HepG2 (cell line): ENCODE measurements at regions not wholly inside any gene's neighbourhood (a gene's known extent, or its start where the extent isn't known, plus 50 kb on each side); places are given as distances from the start of the nearest gene placed in this dataset.

ENCODE experiments used
- CREB1 ChIP-seq, 2 experiments: fragments of 450-650 bp in 1 of 2; IDR thresholded peaks; 2 replicates each; pipeline ENCODE4 v1.6.1; 2016 to 2017; ENCODE audit warnings: control low read depth in 1 of 2, mild to moderate bottlenecking in 1 of 2, missing compliant biosample characterization in 1 of 2, missing genetic modification characterization in 1 of 2
- GABPB1 ChIP-seq: IDR thresholded peaks from 2 replicates; pipeline ENCODE4 v1.6.1; 2016; ENCODE audit warnings: mild to moderate bottlenecking, missing genetic modification reagents, moderate library complexity, missing compliant biosample characterization
- KAT7 ChIP-seq: IDR thresholded peaks from 2 replicates; pipeline ENCODE4 v1.6.1; 2018; ENCODE audit warnings: borderline replicate concordance, missing compliant biosample characterization
- KDM1A ChIP-seq: IDR thresholded peaks from 2 replicates; pipeline ENCODE4 v1.6.1; 2016; ENCODE audit warnings: missing compliant biosample characterization
- POLR2AphosphoS5 ChIP-seq: IDR thresholded peaks from 2 replicates; pipeline ENCODE4 v1.6.1; 2012; ENCODE audit warnings: low read depth, low read length
- RFX5 ChIP-seq: IDR thresholded peaks from 2 replicates; pipeline ENCODE4 v1.6.1; 2011; ENCODE audit warnings: low read depth, low read length, improper control_type of control experiment
- ZNF160 ChIP-seq: sonication (generic); formaldehyde crosslinking; IDR thresholded peaks from 2 replicates; pipeline ENCODE4 v1.8.0; 2022; ENCODE audit warnings: mild to moderate bottlenecking, inconsistent platforms, missing genetic modification reagents
- ZNF766 ChIP-seq: sonication (generic); formaldehyde crosslinking; IDR thresholded peaks from 2 replicates; pipeline ENCODE4 v1.5.0; 2020; ENCODE audit warnings: missing genetic modification reagents, borderline replicate concordance
- TF ChIP-seq, protein P1 (sequence below): sonication (generic); formaldehyde crosslinking; conservative IDR thresholded peaks from 2 replicates; pipeline ENCODE4 v1.8.0; 2022; ENCODE audit warnings: mild to moderate bottlenecking, moderate library complexity, missing genetic modification reagents
- TF ChIP-seq, protein P2 (sequence below): sonication (generic); formaldehyde crosslinking; IDR thresholded peaks from 2 replicates; pipeline ENCODE4 v1.5.0; 2020; ENCODE audit warnings: mild to moderate bottlenecking, missing genetic modification reagents
- TF ChIP-seq, protein P3 (sequence below): sonication (generic); formaldehyde crosslinking; IDR thresholded peaks from 2 replicates; pipeline ENCODE4 v1.4.0; 2020; ENCODE audit warnings: missing genetic modification reagents
- TF ChIP-seq, protein P4 (sequence below): sonication (generic); formaldehyde crosslinking; IDR thresholded peaks from 2 replicates; pipeline ENCODE4 v1.4.0; 2020; ENCODE audit warnings: mild to moderate bottlenecking, missing genetic modification reagents, borderline replicate concordance
- TF ChIP-seq, protein P5 (sequence below): sonication (generic); formaldehyde crosslinking; IDR thresholded peaks from 2 replicates; pipeline ENCODE4 v1.5.0; 2020; ENCODE audit warnings: mild to moderate bottlenecking, missing genetic modification reagents, moderate library complexity
- TF ChIP-seq, protein P6 (sequence below), 2 experiments: IDR thresholded peaks; 2 replicates each; pipeline ENCODE4 v1.6.1; 2011 to 2012; ENCODE audit warnings: low read length in 2 of 2, borderline replicate concordance in 1 of 2, low read depth in 1 of 2, mild to moderate bottlenecking in 1 of 2, moderate library complexity in 1 of 2

DNA sequence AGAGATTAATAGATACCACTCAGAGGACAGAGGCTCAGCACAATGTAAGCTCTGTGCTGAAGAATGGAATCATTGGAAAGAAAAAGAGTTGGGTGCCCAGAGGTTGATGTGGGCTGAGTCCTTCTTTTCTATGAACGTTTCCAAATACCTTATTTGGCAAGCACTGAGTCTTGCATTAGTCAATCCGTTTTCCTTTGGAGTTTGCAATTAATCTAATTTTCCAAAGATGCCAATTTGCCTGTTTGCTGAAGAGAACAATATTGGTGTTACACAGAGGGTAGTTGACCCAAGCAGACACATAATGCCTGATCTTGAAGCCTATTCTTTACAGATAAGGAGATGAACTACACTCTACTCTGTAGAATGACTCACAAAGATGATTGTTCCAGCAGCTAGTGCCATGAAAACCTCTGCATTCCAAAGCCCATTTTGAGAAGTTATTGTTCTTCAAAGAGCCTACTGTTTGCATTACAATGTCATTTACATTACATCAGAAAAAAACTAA lies 55.4 kb upstream of the MET start:
- TF ChIP-seq, protein P1, sequence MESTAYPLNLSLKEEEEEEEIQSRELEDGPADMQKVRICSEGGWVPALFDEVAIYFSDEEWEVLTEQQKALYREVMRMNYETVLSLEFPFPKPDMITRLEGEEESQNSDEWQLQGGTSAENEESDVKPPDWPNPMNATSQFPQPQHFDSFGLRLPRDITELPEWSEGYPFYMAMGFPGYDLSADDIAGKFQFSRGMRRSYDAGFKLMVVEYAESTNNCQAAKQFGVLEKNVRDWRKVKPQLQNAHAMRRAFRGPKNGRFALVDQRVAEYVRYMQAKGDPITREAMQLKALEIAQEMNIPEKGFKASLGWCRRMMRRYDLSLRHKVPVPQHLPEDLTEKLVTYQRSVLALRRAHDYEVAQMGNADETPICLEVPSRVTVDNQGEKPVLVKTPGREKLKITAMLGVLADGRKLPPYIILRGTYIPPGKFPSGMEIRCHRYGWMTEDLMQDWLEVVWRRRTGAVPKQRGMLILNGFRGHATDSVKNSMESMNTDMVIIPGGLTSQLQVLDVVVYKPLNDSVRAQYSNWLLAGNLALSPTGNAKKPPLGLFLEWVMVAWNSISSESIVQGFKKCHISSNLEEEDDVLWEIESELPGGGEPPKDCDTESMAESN (CRISPR knock-in tag) = no peak
- TF ChIP-seq KDM1A (CRISPR knock-in tag) (no peak), POLR2AphosphoS5 (no peak), KAT7 (CRISPR knock-in tag) (no peak), ZNF160 (CRISPR knock-in tag) (no peak), CREB1 (IDR thresholded peaks at IDR 0.05) (no peak), CREB1 (CRISPR knock-in tag; IDR thresholded peaks at IDR 0.05) (no peak), RFX5 (no peak), ZNF766 (CRISPR knock-in tag) (no peak), GABPB1 (CRISPR knock-in tag) (no peak)
- TF ChIP-seq, protein P2, sequence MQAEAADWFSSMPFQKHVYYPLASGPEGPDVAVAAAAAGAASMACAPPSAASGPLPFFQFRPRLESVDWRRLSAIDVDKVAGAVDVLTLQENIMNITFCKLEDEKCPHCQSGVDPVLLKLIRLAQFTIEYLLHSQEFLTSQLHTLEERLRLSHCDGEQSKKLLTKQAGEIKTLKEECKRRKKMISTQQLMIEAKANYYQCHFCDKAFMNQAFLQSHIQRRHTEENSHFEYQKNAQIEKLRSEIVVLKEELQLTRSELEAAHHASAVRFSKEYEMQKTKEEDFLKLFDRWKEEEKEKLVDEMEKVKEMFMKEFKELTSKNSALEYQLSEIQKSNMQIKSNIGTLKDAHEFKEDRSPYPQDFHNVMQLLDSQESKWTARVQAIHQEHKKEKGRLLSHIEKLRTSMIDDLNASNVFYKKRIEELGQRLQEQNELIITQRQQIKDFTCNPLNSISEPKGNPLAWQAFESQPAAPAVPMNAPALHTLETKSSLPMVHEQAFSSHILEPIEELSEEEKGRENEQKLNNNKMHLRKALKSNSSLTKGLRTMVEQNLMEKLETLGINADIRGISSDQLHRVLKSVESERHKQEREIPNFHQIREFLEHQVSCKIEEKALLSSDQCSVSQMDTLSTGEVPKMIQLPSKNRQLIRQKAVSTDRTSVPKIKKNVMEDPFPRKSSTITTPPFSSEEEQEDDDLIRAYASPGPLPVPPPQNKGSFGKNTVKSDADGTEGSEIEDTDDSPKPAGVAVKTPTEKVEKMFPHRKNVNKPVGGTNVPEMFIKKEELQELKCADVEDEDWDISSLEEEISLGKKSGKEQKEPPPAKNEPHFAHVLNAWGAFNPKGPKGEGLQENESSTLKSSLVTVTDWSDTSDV = no peak
- TF ChIP-seq, protein P3, sequence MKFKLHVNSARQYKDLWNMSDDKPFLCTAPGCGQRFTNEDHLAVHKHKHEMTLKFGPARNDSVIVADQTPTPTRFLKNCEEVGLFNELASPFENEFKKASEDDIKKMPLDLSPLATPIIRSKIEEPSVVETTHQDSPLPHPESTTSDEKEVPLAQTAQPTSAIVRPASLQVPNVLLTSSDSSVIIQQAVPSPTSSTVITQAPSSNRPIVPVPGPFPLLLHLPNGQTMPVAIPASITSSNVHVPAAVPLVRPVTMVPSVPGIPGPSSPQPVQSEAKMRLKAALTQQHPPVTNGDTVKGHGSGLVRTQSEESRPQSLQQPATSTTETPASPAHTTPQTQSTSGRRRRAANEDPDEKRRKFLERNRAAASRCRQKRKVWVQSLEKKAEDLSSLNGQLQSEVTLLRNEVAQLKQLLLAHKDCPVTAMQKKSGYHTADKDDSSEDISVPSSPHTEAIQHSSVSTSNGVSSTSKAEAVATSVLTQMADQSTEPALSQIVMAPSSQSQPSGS (CRISPR knock-in tag) = no peak
- TF ChIP-seq, protein P4, sequence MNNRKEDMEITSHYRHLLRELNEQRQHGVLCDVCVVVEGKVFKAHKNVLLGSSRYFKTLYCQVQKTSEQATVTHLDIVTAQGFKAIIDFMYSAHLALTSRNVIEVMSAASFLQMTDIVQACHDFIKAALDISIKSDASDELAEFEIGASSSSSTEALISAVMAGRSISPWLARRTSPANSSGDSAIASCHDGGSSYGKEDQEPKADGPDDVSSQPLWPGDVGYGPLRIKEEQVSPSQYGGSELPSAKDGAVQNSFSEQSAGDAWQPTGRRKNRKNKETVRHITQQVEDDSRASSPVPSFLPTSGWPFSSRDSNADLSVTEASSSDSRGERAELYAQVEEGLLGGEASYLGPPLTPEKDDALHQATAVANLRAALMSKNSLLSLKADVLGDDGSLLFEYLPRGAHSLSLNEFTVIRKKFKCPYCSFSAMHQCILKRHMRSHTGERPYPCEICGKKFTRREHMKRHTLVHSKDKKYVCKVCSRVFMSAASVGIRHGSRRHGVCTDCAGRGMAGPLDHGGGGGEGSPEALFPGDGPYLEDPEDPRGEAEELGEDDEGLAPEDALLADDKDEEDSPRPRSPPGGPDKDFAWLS (CRISPR knock-in tag) = no peak
- TF ChIP-seq, protein P5, sequence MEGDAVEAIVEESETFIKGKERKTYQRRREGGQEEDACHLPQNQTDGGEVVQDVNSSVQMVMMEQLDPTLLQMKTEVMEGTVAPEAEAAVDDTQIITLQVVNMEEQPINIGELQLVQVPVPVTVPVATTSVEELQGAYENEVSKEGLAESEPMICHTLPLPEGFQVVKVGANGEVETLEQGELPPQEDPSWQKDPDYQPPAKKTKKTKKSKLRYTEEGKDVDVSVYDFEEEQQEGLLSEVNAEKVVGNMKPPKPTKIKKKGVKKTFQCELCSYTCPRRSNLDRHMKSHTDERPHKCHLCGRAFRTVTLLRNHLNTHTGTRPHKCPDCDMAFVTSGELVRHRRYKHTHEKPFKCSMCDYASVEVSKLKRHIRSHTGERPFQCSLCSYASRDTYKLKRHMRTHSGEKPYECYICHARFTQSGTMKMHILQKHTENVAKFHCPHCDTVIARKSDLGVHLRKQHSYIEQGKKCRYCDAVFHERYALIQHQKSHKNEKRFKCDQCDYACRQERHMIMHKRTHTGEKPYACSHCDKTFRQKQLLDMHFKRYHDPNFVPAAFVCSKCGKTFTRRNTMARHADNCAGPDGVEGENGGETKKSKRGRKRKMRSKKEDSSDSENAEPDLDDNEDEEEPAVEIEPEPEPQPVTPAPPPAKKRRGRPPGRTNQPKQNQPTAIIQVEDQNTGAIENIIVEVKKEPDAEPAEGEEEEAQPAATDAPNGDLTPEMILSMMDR = no peak
- TF ChIP-seq, protein P6, sequence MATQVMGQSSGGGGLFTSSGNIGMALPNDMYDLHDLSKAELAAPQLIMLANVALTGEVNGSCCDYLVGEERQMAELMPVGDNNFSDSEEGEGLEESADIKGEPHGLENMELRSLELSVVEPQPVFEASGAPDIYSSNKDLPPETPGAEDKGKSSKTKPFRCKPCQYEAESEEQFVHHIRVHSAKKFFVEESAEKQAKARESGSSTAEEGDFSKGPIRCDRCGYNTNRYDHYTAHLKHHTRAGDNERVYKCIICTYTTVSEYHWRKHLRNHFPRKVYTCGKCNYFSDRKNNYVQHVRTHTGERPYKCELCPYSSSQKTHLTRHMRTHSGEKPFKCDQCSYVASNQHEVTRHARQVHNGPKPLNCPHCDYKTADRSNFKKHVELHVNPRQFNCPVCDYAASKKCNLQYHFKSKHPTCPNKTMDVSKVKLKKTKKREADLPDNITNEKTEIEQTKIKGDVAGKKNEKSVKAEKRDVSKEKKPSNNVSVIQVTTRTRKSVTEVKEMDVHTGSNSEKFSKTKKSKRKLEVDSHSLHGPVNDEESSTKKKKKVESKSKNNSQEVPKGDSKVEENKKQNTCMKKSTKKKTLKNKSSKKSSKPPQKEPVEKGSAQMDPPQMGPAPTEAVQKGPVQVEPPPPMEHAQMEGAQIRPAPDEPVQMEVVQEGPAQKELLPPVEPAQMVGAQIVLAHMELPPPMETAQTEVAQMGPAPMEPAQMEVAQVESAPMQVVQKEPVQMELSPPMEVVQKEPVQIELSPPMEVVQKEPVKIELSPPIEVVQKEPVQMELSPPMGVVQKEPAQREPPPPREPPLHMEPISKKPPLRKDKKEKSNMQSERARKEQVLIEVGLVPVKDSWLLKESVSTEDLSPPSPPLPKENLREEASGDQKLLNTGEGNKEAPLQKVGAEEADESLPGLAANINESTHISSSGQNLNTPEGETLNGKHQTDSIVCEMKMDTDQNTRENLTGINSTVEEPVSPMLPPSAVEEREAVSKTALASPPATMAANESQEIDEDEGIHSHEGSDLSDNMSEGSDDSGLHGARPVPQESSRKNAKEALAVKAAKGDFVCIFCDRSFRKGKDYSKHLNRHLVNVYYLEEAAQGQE (IDR thresholded peaks at IDR 0.05; ENCODE audit: borderline replicate concordance in 1 of 2, low read depth in 1 of 2, low read length in 2 of 2) = no peak
